ENCODE measurements at regions not wholly inside any gene's neighbourhood (a gene's known extent, or its start where the extent isn't known, plus 50 kb on each side); places are given as distances from the start of the nearest gene placed in this dataset.

GRCh38 chr13:104015646-104016396 lies 949.6 kb upstream of the SLC10A2 start:
- TF ChIP-seq, protein P1, sequence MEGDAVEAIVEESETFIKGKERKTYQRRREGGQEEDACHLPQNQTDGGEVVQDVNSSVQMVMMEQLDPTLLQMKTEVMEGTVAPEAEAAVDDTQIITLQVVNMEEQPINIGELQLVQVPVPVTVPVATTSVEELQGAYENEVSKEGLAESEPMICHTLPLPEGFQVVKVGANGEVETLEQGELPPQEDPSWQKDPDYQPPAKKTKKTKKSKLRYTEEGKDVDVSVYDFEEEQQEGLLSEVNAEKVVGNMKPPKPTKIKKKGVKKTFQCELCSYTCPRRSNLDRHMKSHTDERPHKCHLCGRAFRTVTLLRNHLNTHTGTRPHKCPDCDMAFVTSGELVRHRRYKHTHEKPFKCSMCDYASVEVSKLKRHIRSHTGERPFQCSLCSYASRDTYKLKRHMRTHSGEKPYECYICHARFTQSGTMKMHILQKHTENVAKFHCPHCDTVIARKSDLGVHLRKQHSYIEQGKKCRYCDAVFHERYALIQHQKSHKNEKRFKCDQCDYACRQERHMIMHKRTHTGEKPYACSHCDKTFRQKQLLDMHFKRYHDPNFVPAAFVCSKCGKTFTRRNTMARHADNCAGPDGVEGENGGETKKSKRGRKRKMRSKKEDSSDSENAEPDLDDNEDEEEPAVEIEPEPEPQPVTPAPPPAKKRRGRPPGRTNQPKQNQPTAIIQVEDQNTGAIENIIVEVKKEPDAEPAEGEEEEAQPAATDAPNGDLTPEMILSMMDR (IDR thresholded peaks at IDR 0.05) = no peak
- TF ChIP-seq POLR2A (IDR thresholded peaks at IDR 0.05) = no peak
